Osteoblast (primary cell): ENCODE measurements at regions not wholly inside any gene's neighbourhood (a gene's known extent, or its start where the extent isn't known, plus 50 kb on each side); places are given as distances from the start of the nearest gene placed in this dataset.
"Not testable (repeated sequence)": the region's sequence is repeated elsewhere in the genome, so short reads cannot be mapped to it uniquely, and the experiment has no call there.

Experiments used
- DNase-seq: peaks from one replicate; pipeline ENCODE4 v3.0.0; 2011; ENCODE audit warnings: low spot score, mixed read lengths; ENCODE audit not compliant: insufficient read length; ENCODE audit errors: missing footprints
- H2AFZ ChIP-seq: 2 replicates; pipeline ENCODE4 v1.6.0; 2011; ENCODE audit warnings: mild to moderate bottlenecking, low read length
- H3K27ac ChIP-seq: 2 replicates; pipeline ENCODE4 v1.5.1; 2011; ENCODE audit warnings: mild to moderate bottlenecking, low read depth, low read length, moderate library complexity
- H3K27me3 ChIP-seq: 2 replicates; pipeline ENCODE4 v1.6.0; 2012; ENCODE audit warnings: mild to moderate bottlenecking, control low read depth, inconsistent platforms, low read length, moderate library complexity; ENCODE audit not compliant: insufficient read depth
- H3K36me3 ChIP-seq: 2 replicates; pipeline ENCODE4 v1.5.1; 2011; ENCODE audit warnings: mild to moderate bottlenecking, low read length, control low read depth, moderate library complexity; ENCODE audit not compliant: insufficient read depth
- H3K4me1 ChIP-seq: 2 replicates; pipeline ENCODE4 v1.5.1; 2011; ENCODE audit warnings: mild to moderate bottlenecking, low read length, control low read depth, moderate library complexity; ENCODE audit not compliant: insufficient read depth
- H3K4me2 ChIP-seq: 2 replicates; pipeline ENCODE4 v1.6.0; 2011; ENCODE audit warnings: mild to moderate bottlenecking, low read length; ENCODE audit not compliant: insufficient read depth
- H3K4me3 ChIP-seq: fragments of 200-600 bp; sonication (generic); 3 replicates; pipeline ENCODE4 v1.5.1; 2012; ENCODE audit warnings: mild to moderate bottlenecking, low read length, inconsistent platforms; ENCODE audit not compliant: insufficient read depth
- H3K79me2 ChIP-seq: 2 replicates; pipeline ENCODE4 v1.6.0; 2012; ENCODE audit warnings: mild to moderate bottlenecking, low read length, control low read depth, inconsistent platforms; ENCODE audit not compliant: insufficient read depth
- H3K9me3 ChIP-seq: 2 replicates; pipeline ENCODE4 v1.5.1; 2011; ENCODE audit warnings: low read depth, low read length, control low read depth
- H4K20me1 ChIP-seq: 2 replicates; pipeline ENCODE4 v1.6.0; 2012; ENCODE audit warnings: mild to moderate bottlenecking, low read length, control low read depth; ENCODE audit not compliant: insufficient read depth
- TF ChIP-seq, protein P1 (sequence below): IDR thresholded peaks from 2 replicates; pipeline ENCODE4 v1.5.1; 2011; ENCODE audit warnings: mild to moderate bottlenecking, low read depth, low read length, moderate library complexity; ENCODE audit errors: extremely low read depth

DNA sequence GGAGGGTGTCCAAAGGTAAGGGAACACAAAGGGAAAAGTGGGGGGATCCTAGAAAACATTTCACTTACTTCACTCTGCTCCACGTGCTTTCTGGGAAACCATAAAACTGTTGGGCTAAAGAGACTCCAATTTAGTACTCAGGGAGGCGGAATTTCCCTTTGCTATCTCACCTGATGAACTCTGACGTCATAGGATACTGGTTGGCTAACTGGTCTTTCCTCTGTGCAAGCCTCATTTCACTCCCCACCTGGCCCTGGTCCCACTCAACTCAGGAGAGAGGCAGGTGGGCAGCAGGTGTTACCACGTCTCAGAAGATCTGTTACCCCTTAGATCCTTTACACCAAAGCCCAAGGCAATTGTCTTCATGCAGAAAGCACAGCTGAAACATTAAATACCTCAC lies 51.8 kb upstream of the PMAIP1 start:
- TF ChIP-seq, protein P1, sequence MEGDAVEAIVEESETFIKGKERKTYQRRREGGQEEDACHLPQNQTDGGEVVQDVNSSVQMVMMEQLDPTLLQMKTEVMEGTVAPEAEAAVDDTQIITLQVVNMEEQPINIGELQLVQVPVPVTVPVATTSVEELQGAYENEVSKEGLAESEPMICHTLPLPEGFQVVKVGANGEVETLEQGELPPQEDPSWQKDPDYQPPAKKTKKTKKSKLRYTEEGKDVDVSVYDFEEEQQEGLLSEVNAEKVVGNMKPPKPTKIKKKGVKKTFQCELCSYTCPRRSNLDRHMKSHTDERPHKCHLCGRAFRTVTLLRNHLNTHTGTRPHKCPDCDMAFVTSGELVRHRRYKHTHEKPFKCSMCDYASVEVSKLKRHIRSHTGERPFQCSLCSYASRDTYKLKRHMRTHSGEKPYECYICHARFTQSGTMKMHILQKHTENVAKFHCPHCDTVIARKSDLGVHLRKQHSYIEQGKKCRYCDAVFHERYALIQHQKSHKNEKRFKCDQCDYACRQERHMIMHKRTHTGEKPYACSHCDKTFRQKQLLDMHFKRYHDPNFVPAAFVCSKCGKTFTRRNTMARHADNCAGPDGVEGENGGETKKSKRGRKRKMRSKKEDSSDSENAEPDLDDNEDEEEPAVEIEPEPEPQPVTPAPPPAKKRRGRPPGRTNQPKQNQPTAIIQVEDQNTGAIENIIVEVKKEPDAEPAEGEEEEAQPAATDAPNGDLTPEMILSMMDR, result no peak
- Histone ChIP-seq H3K36me3 (no peaks in the 10 kb centered on the region), H3K9me3 (no peaks in the 10 kb centered on the region), H3K27ac (no peak overlapping the region), H3K79me2 (no peaks in the 10 kb centered on the region), H3K4me3 (no peak overlapping the region), H3K4me1 (no peaks in the 10 kb centered on the region), H3K4me2 (no peak overlapping the region), H2AFZ (no peak overlapping the region), H4K20me1 (no peaks in the 10 kb centered on the region), H3K27me3 (peaks cover 4% of the 10 kb centered on the region)
- peak; percentile 65 for DNase-seq

DNA sequence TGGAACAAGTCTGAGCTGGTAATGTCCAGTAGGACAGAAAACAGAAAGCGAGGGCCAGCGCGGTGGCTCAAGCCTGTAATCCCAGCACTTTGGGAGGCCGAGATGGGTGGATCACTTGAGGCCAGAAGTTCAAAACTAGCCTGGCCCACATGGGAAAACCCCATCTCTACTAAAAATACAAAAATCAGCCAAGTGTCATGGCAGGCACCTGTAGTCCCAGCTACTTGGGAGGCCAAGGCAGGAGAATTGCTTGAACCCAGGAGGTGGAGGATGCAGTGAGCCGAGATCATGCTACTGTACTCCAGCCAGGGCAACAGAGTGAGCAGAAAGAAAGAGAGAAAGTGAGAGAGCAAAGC lies 52.3 kb upstream of the PMAIP1 start:
- not testable (repeated sequence) for H3K9me3 ChIP-seq, H4K20me1 ChIP-seq, H3K4me1 ChIP-seq, H3K79me2 ChIP-seq, H3K27ac ChIP-seq, H3K27me3 ChIP-seq, DNase-seq, H3K4me2 ChIP-seq, H3K36me3 ChIP-seq, H3K4me3 ChIP-seq
- H2AFZ ChIP-seq, result peak overlapping the region; percentile 8

DNA sequence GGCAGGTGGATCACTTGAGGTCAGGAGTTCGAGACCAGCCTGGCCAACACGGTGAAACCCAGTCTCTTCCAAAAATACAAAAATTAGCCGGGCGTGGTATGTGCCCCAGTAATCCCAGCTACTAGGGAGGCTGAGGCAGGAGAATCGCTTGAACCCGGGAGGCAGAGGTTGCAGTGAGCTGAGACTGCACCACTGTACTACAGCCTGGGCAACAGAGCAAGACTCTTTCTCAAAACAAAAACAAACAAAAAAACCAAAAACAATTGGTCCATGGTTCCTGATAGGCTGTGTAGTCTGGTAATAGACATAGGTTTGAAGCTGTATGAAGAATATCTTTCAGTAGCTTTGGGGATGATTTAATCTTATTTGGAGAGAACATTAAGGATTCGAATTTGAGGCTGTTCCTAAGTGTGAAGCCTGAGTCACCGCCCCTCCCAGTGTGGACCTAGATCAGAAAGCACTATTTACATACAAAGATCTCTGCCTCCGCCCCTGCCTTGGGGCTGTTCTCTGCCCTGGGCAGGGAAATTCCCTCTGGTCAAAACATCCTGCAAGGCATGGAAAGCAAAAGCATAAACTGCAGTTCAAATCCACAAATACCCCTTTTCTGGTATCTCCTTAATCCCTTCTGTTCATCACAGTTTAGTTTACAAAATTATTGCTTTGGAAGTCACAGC lies 52.8 kb upstream of the PMAIP1 start:
- Histone ChIP-seq H3K9me3 (no peaks in the 10 kb centered on the region), H3K36me3 (no peaks in the 10 kb centered on the region), H3K4me2 (no peak overlapping the region), H3K4me1 (no peaks in the 10 kb centered on the region), H2AFZ (peak overlapping the region; percentile 8), H3K79me2 (no peaks in the 10 kb centered on the region), H3K27me3 (peaks cover 4% of the 10 kb centered on the region), H4K20me1 (no peaks in the 10 kb centered on the region), H3K27ac (no peak overlapping the region), H3K4me3 (no peak overlapping the region)
- TF ChIP-seq, protein P1, result no peak
- DNase-seq, result peak; percentile 58

DNA sequence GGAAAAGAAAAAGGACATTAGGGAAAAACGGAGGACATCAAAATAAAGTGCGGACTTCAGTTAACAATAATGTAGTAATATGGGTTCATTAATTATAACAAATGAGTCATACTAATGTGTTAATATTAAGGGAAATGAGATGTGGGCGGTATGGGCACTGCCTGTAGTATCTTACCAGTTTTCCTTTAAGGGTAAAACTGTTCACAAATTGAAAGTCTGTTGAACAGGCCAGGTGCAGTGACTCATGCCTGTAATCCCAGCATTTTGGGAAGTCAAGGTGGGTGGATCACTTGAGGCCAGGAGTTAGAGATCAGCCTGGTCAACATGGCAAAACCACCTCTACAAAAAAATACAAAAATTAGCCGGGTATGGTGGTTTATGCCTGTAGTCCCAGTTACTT lies 56.8 kb upstream of the PMAIP1 start:
- Histone ChIP-seq H2AFZ (no peak overlapping the region), H3K79me2 (no peaks in the 10 kb centered on the region), H3K4me2 (no peak overlapping the region), H3K36me3 (no peaks in the 10 kb centered on the region), H3K4me1 (no peaks in the 10 kb centered on the region), H3K27ac (no peak overlapping the region), H3K27me3 (peaks cover 4% of the 10 kb centered on the region), H3K4me3 (no peak overlapping the region), H3K9me3 (no peaks in the 10 kb centered on the region), H4K20me1 (no peaks in the 10 kb centered on the region)
- TF ChIP-seq, protein P1, result no peak
- no peak for DNase-seq
